22Rv1 (cell line): ENCODE measurements at regions not wholly inside any gene's neighbourhood (a gene's known extent, or its start where the extent isn't known, plus 50 kb on each side); places are given as distances from the start of the nearest gene placed in this dataset.
"Not testable (repeated sequence)": the region's sequence is repeated elsewhere in the genome, so short reads cannot be mapped to it uniquely, and the experiment has no call there.

Source experiments
- H3K27ac ChIP-seq: fragments of 450-650 bp; 2 replicates; pipeline ENCODE4 v1.5.1; 2017
- CTCF ChIP-seq: fragments of 450-650 bp; IDR thresholded peaks from 2 replicates; pipeline ENCODE4 v1.5.1; 2017; ENCODE audit warnings: mild to moderate bottlenecking
- ZFX ChIP-seq: fragments of 450-650 bp; IDR thresholded peaks from 2 replicates; pipeline ENCODE4 v1.6.1; 2017; ENCODE audit warnings: antibody characterized with exemption, borderline replicate concordance

GRCh38 chr7:112579388-112579787 is 98.6 kb downstream of the LSMEM1 start:
- TF ChIP-seq CTCF (no peak), ZFX (no peak)

GRCh38 chr7:112580717-112581435 is 100.1 kb downstream of the LSMEM1 start:
- TF ChIP-seq ZFX (no peak), CTCF (no peak)
- no peak overlapping the region for H3K27ac ChIP-seq

More at GRCh38 chr7:112579388-112579787, 98.6 kb downstream of the LSMEM1 start:
- no peak overlapping the region for H3K27ac ChIP-seq

GRCh38 chr7:112581529-112581928 is 100.7 kb downstream of the LSMEM1 start:
- TF ChIP-seq CTCF: no peak
- TF ChIP-seq ZFX: no peak

GRCh38 chr7:112584290-112584689 is 103.5 kb downstream of the LSMEM1 start:
- TF ChIP-seq CTCF: no peak
- no peak for TF ChIP-seq ZFX
- H3K27ac ChIP-seq: no peak overlapping the region

More at GRCh38 chr7:112581529-112581928, 100.7 kb downstream of the LSMEM1 start:
- H3K27ac ChIP-seq: no peak overlapping the region

- H3K27ac ChIP-seq: no peak overlapping the region
- no peak for TF ChIP-seq CTCF
- TF ChIP-seq ZFX: no peak
Observed at GRCh38 chr7:112587504-112587903, 106.7 kb downstream of the LSMEM1 start.

- H3K27ac ChIP-seq: not testable (repeated sequence)
Observed at GRCh38 chr7:112592565-112593263, 111.9 kb downstream of the LSMEM1 start.

- no peak for TF ChIP-seq ZFX
- no peak for TF ChIP-seq CTCF
- H3K27ac ChIP-seq: no peak overlapping the region
Observed at GRCh38 chr7:112594397-112594796, 113.6 kb downstream of the LSMEM1 start.
